ENCODE measurements at regions not wholly inside any gene's neighbourhood (a gene's known extent, or its start where the extent isn't known, plus 50 kb on each side); places are given as distances from the start of the nearest gene placed in this dataset.
"Not testable (repeated sequence)": the region's sequence is repeated elsewhere in the genome, so short reads cannot be mapped to it uniquely, and the experiment has no call there.

DNA sequence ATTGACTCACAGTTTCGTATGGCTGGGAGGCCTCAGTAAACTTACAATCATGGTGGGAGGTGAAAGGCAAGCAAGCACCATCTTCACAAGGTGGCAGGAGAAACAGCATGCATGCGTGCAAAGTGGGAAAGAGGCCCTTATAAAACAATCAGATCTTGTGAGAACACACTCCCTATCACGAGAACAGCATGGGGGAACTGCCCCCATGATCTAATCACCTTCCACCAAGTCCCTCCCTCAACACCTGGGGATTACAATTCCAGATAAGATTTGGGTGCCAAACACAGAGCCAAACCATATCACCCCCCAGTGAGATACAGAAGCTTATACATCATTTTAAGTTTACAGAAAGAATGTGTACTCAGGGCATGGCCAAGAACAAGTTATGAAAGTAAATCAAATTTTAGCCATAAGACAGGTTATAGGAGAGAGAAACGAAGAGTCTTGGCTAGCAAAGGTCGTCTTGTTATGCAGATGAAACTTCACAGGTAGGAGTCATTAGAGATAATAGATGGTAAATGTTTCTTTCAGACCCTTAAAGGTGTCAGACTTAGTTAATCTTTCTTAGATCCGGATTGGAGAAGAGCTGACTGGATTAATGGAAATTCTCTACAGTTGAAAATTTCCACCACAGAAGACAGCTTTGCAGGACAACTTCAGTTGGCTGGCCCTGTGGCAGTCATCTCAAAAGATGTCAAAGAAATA lies 79.8 kb upstream of the SEL1L start:
- Histone ChIP-seq H3K36me3 (no peaks in the 10 kb centered on the region), H3K4me1 (no peaks in the 10 kb centered on the region), H3K9me3 (no peaks in the 10 kb centered on the region), H3K4me3 (replicated peaks in 1 of 3) (no peak overlapping the region), H3K27me3 (no peaks in the 10 kb centered on the region), H3K27ac (no peak overlapping the region)
- DNase-seq = no peak
- WGBS, 2 donors = 78 to 85% methylated on average over 6 of the region's 6 CpGs
- intact Hi-C loops (cut with DNase I) = no loop called here
- TF ChIP-seq, protein P1, sequence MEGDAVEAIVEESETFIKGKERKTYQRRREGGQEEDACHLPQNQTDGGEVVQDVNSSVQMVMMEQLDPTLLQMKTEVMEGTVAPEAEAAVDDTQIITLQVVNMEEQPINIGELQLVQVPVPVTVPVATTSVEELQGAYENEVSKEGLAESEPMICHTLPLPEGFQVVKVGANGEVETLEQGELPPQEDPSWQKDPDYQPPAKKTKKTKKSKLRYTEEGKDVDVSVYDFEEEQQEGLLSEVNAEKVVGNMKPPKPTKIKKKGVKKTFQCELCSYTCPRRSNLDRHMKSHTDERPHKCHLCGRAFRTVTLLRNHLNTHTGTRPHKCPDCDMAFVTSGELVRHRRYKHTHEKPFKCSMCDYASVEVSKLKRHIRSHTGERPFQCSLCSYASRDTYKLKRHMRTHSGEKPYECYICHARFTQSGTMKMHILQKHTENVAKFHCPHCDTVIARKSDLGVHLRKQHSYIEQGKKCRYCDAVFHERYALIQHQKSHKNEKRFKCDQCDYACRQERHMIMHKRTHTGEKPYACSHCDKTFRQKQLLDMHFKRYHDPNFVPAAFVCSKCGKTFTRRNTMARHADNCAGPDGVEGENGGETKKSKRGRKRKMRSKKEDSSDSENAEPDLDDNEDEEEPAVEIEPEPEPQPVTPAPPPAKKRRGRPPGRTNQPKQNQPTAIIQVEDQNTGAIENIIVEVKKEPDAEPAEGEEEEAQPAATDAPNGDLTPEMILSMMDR (IDR thresholded peaks at IDR 0.05) = no peak
- no peak for TF ChIP-seq POLR2A (IDR thresholded peaks at IDR 0.05)

DNA sequence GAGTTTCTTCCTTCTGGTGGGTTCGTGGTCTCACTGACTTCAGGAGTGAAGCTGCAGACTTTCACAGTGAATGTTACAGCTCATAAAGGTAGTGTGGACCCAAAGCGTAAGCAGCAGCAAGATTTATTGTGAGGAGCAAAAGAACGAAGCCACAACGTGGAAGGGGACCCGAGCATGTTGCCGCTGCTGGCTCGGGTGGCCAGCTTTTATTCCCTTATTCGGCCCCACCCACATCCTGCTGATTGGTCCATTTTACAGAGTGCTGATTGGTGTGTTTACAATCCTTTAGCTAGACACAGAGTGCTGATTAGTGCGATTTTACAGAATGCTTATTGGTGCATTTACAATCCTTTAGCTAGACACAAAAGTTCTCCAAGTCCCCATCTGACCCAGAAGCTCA lies 80.6 kb upstream of the SEL1L start:
- H3K27me3 ChIP-seq; H3K36me3 ChIP-seq; intact Hi-C loops (cut with DNase I); H3K27ac ChIP-seq; DNase-seq; H3K4me3 ChIP-seq (replicated peaks in 1 of 3); H3K9me3 ChIP-seq; H3K4me1 ChIP-seq: not testable (repeated sequence)
- 91 to 94% methylated on average over 9 of the region's 9 CpGs for WGBS, 2 donors

DNA sequence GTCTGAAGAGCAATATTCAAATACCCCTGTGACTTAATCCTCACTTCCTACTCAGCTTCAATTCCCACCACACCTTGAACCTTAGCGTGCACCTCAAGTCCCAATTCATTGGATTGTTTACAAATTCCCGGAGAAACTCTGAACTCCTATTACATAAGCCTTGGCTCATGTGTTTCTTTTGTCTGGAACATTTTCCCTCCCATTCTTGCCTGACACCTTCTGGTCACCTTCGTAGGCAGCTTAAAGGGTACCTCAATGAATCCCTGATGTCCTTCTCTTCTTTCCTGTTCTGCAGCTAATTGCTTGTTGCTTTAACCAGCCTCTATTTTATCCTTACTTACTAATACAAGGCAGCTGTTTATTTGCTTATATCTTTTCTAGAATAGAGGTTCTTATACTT lies 85.0 kb upstream of the SEL1L start:
- H3K4me3 ChIP-seq (replicated peaks in 1 of 3) = no peak overlapping the region
- no peaks in the 10 kb centered on the region for H3K9me3 ChIP-seq
- no peak overlapping the region for H3K27ac ChIP-seq
- TF ChIP-seq, protein P1 (IDR thresholded peaks at IDR 0.05) = no peak
- no peak for TF ChIP-seq POLR2A (IDR thresholded peaks at IDR 0.05)
- no peaks in the 10 kb centered on the region for H3K36me3 ChIP-seq
- 58 to 63% methylated on average over 3 of the region's 3 CpGs for WGBS, 2 donors
- no peak for DNase-seq
- H3K4me1 ChIP-seq = no peaks in the 10 kb centered on the region
- H3K27me3 ChIP-seq = no peaks in the 10 kb centered on the region
- intact Hi-C loops (cut with DNase I) = no loop called here

DNA sequence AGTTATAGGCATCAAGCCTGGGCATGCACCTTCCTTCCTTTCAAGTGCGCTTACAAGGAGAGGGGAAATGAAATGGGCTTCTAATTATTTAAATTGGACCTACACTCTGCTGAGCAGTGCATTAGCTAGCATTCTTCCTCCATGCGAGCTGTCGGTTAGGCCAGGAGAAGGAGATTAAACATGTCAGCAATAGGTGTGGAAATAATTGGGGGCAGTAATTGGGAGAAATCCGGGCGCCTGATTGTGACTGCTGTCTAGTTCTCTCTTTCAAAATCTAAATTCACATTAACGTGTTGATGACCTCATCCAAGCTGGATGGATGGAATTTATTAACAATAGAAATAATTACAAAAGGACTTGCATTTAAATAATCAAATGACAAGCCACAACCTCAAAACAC lies 86.2 kb upstream of the SEL1L start:
- H3K27me3 ChIP-seq = no peaks in the 10 kb centered on the region
- no peaks in the 10 kb centered on the region for H3K36me3 ChIP-seq
- no peak for DNase-seq
- no peak overlapping the region for H3K4me3 ChIP-seq (replicated peaks in 1 of 3)
- H3K27ac ChIP-seq = no peak overlapping the region
- no peaks in the 10 kb centered on the region for H3K4me1 ChIP-seq
- intact Hi-C loops (cut with DNase I) = no loop called here
- 90 to 91% methylated on average over 6 of the region's 6 CpGs for WGBS, 2 donors
- H3K9me3 ChIP-seq = no peaks in the 10 kb centered on the region
- no peak for TF ChIP-seq POLR2A (IDR thresholded peaks at IDR 0.05)
- TF ChIP-seq, protein P1 (IDR thresholded peaks at IDR 0.05) = no peak

DNA sequence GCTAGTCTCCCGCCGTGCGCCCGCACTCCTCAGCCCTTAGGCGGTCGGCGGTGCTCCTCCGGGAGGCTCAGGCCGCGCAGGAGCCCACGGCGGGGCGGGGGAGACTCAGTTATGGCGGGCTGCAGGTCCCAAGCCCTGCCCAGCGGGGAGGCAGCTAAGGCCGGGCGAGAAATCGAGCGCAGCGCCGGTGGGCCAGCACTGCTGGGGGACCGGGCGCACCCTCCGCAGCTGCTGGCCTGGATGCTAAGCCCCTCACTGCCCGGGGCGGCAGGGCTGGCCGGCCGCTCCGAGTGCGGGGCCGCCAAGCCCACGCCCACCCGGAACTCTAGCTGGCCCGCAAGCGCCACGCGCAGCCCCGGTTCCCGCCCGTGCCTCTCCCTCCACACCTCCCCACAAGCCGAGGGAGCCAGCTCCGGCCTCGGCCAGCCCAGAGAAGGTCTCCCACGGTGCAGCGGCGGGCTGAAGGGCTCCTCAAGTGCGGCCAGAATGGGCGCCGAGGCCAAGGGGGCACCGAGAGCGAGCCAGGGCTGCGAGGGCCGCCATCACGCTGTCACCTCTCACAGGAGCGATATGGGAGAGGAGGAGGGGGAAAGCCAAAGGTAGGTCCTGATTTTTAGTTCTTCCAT lies 90.2 kb upstream of the SEL1L start:
- H3K4me1 ChIP-seq; H3K36me3 ChIP-seq; H3K4me3 ChIP-seq (replicated peaks in 1 of 3); H3K9me3 ChIP-seq; H3K27me3 ChIP-seq; H3K27ac ChIP-seq; DNase-seq; intact Hi-C loops (cut with DNase I): not testable (repeated sequence)
- whole genome bisulfite sequencing, 2 donors = 93 to 94% methylated on average over 16 to 40 of the region's 55 CpGs

DNA sequence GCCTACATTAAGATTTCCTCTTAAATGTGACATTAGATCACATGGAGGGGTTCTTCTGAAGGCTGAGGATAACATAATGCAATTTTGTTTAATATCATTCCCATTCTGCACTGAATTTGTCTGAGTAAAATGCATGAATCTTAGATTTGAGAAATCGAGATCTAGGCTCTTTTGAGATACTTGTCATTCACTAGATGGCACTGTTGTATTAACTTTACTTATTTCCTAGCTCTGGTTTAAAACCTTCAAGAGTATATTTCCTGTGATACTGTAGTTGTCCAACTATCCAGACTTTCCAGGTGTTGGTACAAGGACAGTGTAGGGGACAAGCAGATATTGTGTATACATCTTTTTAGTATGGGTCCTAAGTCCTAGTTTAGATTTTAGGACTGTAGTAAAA lies 91.7 kb upstream of the SEL1L start:
- TF ChIP-seq, protein P1 (IDR thresholded peaks at IDR 0.05) = peak in 4 of 6 experiments; percentile 11 to 70 (median 54)
- no peak for TF ChIP-seq POLR2A (IDR thresholded peaks at IDR 0.05)
- WGBS, 2 donors = 0 to 5% methylated on average over 1 of the region's 1 CpG
- Histone ChIP-seq H3K4me1 (no peaks in the 10 kb centered on the region), H3K36me3 (no peaks in the 10 kb centered on the region), H3K9me3 (no peaks in the 10 kb centered on the region), H3K27ac (no peak overlapping the region), H3K27me3 (no peaks in the 10 kb centered on the region), H3K4me3 (replicated peaks in 1 of 3) (no peak overlapping the region)
- intact Hi-C loops (cut with DNase I) = no loop called here
- no peak for DNase-seq
